GM19468 (cell line): ENCODE measurements at regions not wholly inside any gene's neighbourhood (a gene's known extent, or its start where the extent isn't known, plus 50 kb on each side); places are given as distances from the start of the nearest gene placed in this dataset.

Source experiments
- ATAC-seq: cut with Tn5 transposase; IDR thresholded peaks from one replicate; pipeline ENCODE4 v1.9.1; 2021; ENCODE audit warnings: mild to moderate bottlenecking, moderate library complexity, moderate number of reproducible peaks; ENCODE audit not compliant: unreplicated experiment; ENCODE audit errors: extremely low read depth

- no peak for ATAC-seq
These were observed 74.3 kb downstream of the ANKRD7 start for GRCh38 chr7:118298771-118299170.

GRCh38 chr7:118300177-118300576, 75.7 kb downstream of the ANKRD7 start:
- no peak for ATAC-seq

GRCh38 chr7:118304100-118304499, 79.6 kb downstream of the ANKRD7 start:
- no peak for ATAC-seq

- ATAC-seq, result no peak
These were observed 81.2 kb downstream of the ANKRD7 start for GRCh38 chr7:118305671-118306070.

GRCh38 chr7:118306771-118307170, 82.3 kb downstream of the ANKRD7 start:
- no peak for ATAC-seq

- peak; percentile 74 for ATAC-seq
These were observed 86.8 kb downstream of the ANKRD7 start for GRCh38 chr7:118311121-118311836.

GRCh38 chr7:118312051-118312450, 87.5 kb downstream of the ANKRD7 start:
- ATAC-seq, result peak; percentile 23

GRCh38 chr7:118312966-118313365, 88.5 kb downstream of the ANKRD7 start:
- ATAC-seq, result no peak

- ATAC-seq, result no peak
These were observed 100.4 kb downstream of the ANKRD7 start for GRCh38 chr7:118324790-118325449.

GRCh38 chr7:118325450-118325808, 100.9 kb downstream of the ANKRD7 start:
- ATAC-seq, result no peak

- ATAC-seq, result no peak
These were observed 102.7 kb downstream of the ANKRD7 start for GRCh38 chr7:118327174-118327573.

GRCh38 chr7:118328505-118329211, 104.2 kb downstream of the ANKRD7 start:
- no peak for ATAC-seq

- no peak for ATAC-seq
These were observed 105.9 kb downstream of the ANKRD7 start for GRCh38 chr7:118330388-118330787.

GRCh38 chr7:118346748-118347147, 122.2 kb downstream of the ANKRD7 start:
- ATAC-seq, result no peak

- ATAC-seq, result no peak
These were observed 125.1 kb downstream of the ANKRD7 start for GRCh38 chr7:118349604-118350003.

- ATAC-seq, result no peak
These were observed 125.8 kb downstream of the ANKRD7 start for GRCh38 chr7:118350260-118350659.

- peak; percentile 38 for ATAC-seq
These were observed 128.5 kb downstream of the ANKRD7 start for GRCh38 chr7:118352867-118353453.

GRCh38 chr7:118366363-118366762, 141.9 kb downstream of the ANKRD7 start:
- no peak for ATAC-seq

GRCh38 chr7:118368958-118369357, 144.5 kb downstream of the ANKRD7 start:
- ATAC-seq, result no peak

- ATAC-seq, result no peak
These were observed 145.5 kb downstream of the ANKRD7 start for GRCh38 chr7:118369987-118370386.

- ATAC-seq, result no peak
These were observed 148.0 kb downstream of the ANKRD7 start for GRCh38 chr7:118372530-118372929.
